Spinal cord (tissue), 9 donors: ENCODE measurements at regions not wholly inside any gene's neighbourhood (a gene's known extent, or its start where the extent isn't known, plus 50 kb on each side); places are given as distances from the start of the nearest gene placed in this dataset.
A peak's percentile ranks its signal among the peaks of the same experiment; 100 is the strongest.

Experiments
- DNase-seq, 6 donors: peaks; one replicate each; pipeline versions ENCODE4 v3.0.0 to v3.0.0-alpha.2; 2013 to 2015; ENCODE audit warnings: low spot score in 6 of 6, low read depth in 4 of 6
- H3K27ac ChIP-seq: one replicate; pipeline ENCODE4 v1.5.1; 2013; ENCODE audit warnings: low read depth, low read length, control low read depth
- H3K27me3 ChIP-seq: one replicate; pipeline ENCODE4 v1.6.1; 2013; ENCODE audit warnings: low read length; ENCODE audit not compliant: control insufficient read depth, insufficient read depth
- H3K36me3 ChIP-seq: one replicate; pipeline ENCODE4 v1.6.1; 2013; ENCODE audit warnings: low read length; ENCODE audit not compliant: control insufficient read depth, insufficient read depth
- H3K4me1 ChIP-seq: one replicate; pipeline ENCODE4 v1.6.1; 2013; ENCODE audit warnings: low read length; ENCODE audit not compliant: control insufficient read depth, insufficient read depth
- H3K4me3 ChIP-seq: one replicate; pipeline ENCODE4 v1.5.1; 2013; ENCODE audit warnings: low read depth, low read length, control low read depth
- H3K9me3 ChIP-seq: one replicate; pipeline ENCODE4 v1.6.1; 2013; ENCODE audit warnings: low read length; ENCODE audit not compliant: control insufficient read depth, insufficient read depth
- WGBS: methylation state at CpG from one replicate; pipeline ENCODE4 v1.1.5; 2013; ENCODE audit warnings: missing lambda C conversion rate; ENCODE audit not compliant: insufficient coverage; 5-methylcytosine and 5-hydroxymethylcytosine counted together
- donor health status: healthy.

GRCh38 chr11:16685914-16686313 is 52.5 kb upstream of the C11orf58 start:
- H3K27me3 ChIP-seq: no peaks in the 10 kb centered on the region
- peaks cover 3% of the 10 kb centered on the region for H3K4me1 ChIP-seq
- no peaks in the 10 kb centered on the region for H3K9me3 ChIP-seq
- no peak for DNase-seq
- WGBS: 92% methylated on average over 2 of the region's 2 CpGs
- H3K27ac ChIP-seq: no peak overlapping the region
- no peaks in the 10 kb centered on the region for H3K36me3 ChIP-seq
- no peak overlapping the region for H3K4me3 ChIP-seq

DNA sequence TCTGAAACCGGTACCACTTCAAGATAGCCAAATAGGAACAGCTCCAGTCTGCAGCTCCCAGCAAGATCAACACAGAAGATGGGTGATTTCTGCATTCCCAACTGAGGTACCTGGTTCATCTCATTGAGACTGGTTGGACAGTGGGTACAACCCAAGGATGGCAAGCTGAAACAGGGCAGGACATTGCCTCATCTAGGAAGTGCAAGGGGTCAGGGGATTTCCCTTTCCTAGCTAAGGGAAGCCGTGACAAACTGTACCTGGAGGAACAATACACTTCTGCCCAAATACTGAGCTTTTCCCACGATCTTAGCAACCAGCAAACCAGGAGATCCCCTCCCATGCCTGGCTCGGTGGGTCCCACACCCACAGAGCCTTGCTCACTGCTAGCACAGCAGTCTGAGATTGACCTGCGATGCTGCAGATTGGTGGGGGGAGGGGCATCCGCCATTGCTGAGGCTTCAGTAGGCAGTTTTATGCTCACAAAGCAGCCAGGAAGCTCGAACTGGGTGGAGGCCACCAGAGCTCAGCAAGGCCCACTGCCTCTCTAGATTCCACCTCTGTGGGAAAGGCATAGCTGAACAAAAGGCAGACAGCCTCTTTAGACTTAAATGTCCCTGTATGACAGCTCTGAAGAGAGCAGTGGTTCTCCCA is 59.9 kb upstream of the C11orf58 start:
- H3K27me3 ChIP-seq: no peaks in the 10 kb centered on the region
- no peak for DNase-seq
- WGBS: 79% methylated on average over 5 of the region's 7 CpGs
- no peaks in the 10 kb centered on the region for H3K36me3 ChIP-seq
- no peaks in the 10 kb centered on the region for H3K9me3 ChIP-seq
- H3K27ac ChIP-seq: no peak overlapping the region
- H3K4me1 ChIP-seq: no peaks in the 10 kb centered on the region
- no peak overlapping the region for H3K4me3 ChIP-seq

- H3K9me3 ChIP-seq: no peaks in the 10 kb centered on the region
- no peak overlapping the region for H3K27ac ChIP-seq
- H3K4me3 ChIP-seq: no peak overlapping the region
- no peaks in the 10 kb centered on the region for H3K27me3 ChIP-seq
- no peaks in the 10 kb centered on the region for H3K36me3 ChIP-seq
- DNase-seq: no peak
- no peaks in the 10 kb centered on the region for H3K4me1 ChIP-seq
- 88% methylated on average over 2 of the region's 2 CpGs for WGBS
Observed at GRCh38 chr11:16669799-16670415, 68.5 kb upstream of the C11orf58 start.

- Histone ChIP-seq H3K27ac (no peak overlapping the region), H3K9me3 (peaks cover 5% of the 10 kb centered on the region), H3K36me3 (no peaks in the 10 kb centered on the region), H3K4me3 (no peak overlapping the region), H3K27me3 (no peaks in the 10 kb centered on the region), H3K4me1 (no peaks in the 10 kb centered on the region)
- DNase-seq: no peak
- 87% methylated on average over 9 of the region's 9 CpGs for WGBS
Observed at GRCh38 chr11:16632295-16633200, 105.9 kb upstream of the C11orf58 start.

DNA sequence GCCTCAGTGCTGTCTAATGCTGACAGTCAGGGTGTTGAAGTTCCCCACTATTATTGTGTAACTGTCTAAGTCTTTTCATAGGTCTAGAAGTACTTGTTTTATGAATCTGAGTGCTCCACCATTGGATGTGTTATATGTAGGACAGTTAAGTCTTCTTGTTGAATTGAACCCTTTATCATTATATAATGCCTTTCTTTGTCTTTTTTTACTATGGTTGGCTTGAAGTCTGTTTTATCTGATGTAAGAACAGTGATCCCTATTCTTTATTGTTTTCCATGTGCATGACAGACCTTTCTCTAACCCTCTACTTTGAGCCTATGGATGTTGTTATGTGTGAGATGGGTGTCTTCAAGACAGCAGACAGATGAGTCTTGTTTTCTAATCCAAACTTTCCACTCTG is 107.8 kb upstream of the C11orf58 start:
- H3K27me3 ChIP-seq: no peaks in the 10 kb centered on the region
- peaks cover 2% of the 10 kb centered on the region for H3K9me3 ChIP-seq
- no peak overlapping the region for H3K4me3 ChIP-seq
- no peaks in the 10 kb centered on the region for H3K4me1 ChIP-seq
- no peaks in the 10 kb centered on the region for H3K36me3 ChIP-seq
- no peak for DNase-seq
- H3K27ac ChIP-seq: no peak overlapping the region

DNA sequence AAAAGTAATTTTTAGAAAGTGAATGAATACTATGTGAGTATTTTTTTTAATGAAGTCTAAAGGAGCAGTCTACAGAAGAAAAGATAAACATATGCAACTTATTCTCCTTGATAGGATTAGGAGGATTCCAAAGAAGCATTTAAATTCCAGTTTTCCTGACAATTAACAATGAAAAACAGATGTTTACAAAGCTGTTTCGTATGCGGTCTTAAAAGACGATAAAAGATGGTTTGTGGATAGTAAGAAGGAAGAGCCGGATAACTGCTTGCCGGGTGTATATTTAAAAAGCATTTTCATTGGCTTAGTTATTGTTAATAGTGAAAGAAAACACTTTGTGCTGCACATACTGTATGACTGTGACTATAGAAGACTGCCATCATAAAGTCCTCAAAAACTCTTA is 120.0 kb upstream of the C11orf58 start:
- peak in 1 of 6 donors; percentile 22 for DNase-seq
- Histone ChIP-seq H3K9me3 (no peaks in the 10 kb centered on the region), H3K4me1 (peaks cover 12% of the 10 kb centered on the region), H3K27me3 (peaks cover 18% of the 10 kb centered on the region), H3K36me3 (no peaks in the 10 kb centered on the region), H3K27ac (no peak overlapping the region), H3K4me3 (no peak overlapping the region)
- WGBS: 100% methylated on average over 1 of the region's 5 CpGs

DNA sequence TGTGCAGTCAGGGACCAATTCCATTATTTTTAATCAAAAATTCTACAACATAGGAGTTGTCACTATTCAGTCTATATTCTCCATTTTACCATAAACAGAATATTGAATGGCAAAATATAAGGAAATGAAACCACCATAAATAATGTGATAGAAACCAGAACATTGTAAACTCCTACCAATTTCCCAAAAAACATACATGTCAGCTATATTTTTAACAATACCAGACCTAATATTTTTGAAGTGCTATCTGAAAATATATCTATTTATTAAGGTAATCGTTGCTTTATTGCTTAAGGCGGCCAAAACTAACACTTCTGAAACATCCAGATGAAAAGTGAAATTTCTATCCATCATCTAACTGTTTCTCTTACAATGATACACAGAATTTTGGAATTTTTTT is 123.0 kb upstream of the C11orf58 start:
- Histone ChIP-seq H3K27ac (no peak overlapping the region), H3K9me3 (no peaks in the 10 kb centered on the region), H3K4me1 (peaks cover 28% of the 10 kb centered on the region), H3K4me3 (no peak overlapping the region), H3K27me3 (peaks cover 47% of the 10 kb centered on the region), H3K36me3 (no peaks in the 10 kb centered on the region)
- WGBS: no CpG with 5 or more reads among the region's 2 CpGs
- DNase-seq: no peak

GRCh38 chr11:16613512-16614381 is 124.7 kb upstream of the C11orf58 start:
- Histone ChIP-seq H3K27ac (peak overlapping the region; percentile 82), H3K27me3 (peaks cover 60% of the 10 kb centered on the region), H3K36me3 (no peaks in the 10 kb centered on the region), H3K4me3 (peak overlapping the region; percentile 62), H3K4me1 (peaks cover 31% of the 10 kb centered on the region), H3K9me3 (no peaks in the 10 kb centered on the region)
- WGBS: under 1% methylated on average over 62 of the region's 65 CpGs
- DNase-seq: peak in 5 of 6 donors; percentile 82 to 97 (median 86)

DNA sequence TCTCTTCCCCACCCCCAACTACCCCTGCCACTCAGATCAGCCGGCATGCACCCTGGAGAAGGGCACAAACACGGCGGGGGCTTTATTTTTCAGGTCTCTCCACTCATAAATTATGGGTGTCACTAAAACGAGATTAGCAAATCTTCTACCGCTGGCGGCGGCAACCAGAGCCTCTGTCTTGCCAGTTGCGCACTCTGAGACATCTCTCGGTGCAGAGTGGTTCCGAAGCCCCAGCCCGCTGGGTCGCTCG is 125.3 kb upstream of the C11orf58 start:
- Histone ChIP-seq H3K36me3 (no peaks in the 10 kb centered on the region), H3K4me1 (peaks cover 31% of the 10 kb centered on the region), H3K4me3 (peak overlapping the region; percentile 62), H3K9me3 (no peaks in the 10 kb centered on the region), H3K27ac (peak overlapping the region; percentile 82), H3K27me3 (peaks cover 63% of the 10 kb centered on the region)
- 2% methylated on average over 12 of the region's 13 CpGs for WGBS
- no peak for DNase-seq
